B cell (primary cell): ENCODE measurements at regions not wholly inside any gene's neighbourhood (a gene's known extent, or its start where the extent isn't known, plus 50 kb on each side); places are given as distances from the start of the nearest gene placed in this dataset.

ENCODE experiments used
- ATAC-seq: fragments of 200-7000 bp; cut with Tn5 transposase; one replicate; pipeline ENCODE4 v1.10.0; 2021; ENCODE audit warnings: low read depth, mild to moderate bottlenecking, moderate number of reproducible peaks, moderate library complexity
- CTCF ChIA-PET: fragments of 350-600 bp; sonication (Branson Sonifier 250); formaldehyde crosslinking; loops from one replicate; lab custom pipeline; 2021; ENCODE audit warnings: antibody characterized with exemption, inconsistent platforms; lab: Charles Lee
- POLR2A ChIA-PET: fragments of 350-600 bp; sonication (Branson Sonifier 250); formaldehyde crosslinking; loops from one replicate; lab custom pipeline; 2021; ENCODE audit warnings: antibody characterized with exemption; lab: Charles Lee
- DNase-seq: peaks from one replicate; pipeline ENCODE4 v3.0.0; 2013
- H2AFZ ChIP-seq: 2 replicates; pipeline ENCODE4 v1.6.1; 2012; ENCODE audit warnings: mild to moderate bottlenecking, low read depth, low read length; ENCODE audit not compliant: insufficient read depth, poor library complexity, severe bottlenecking
- H3K27ac ChIP-seq, 2 donors: 1 replicate in 1 of 2; 2 replicates in 1 of 2; pipeline ENCODE4 v1.5.1; 2012 to 2013; ENCODE audit warnings: low read length in 2 of 2, mild to moderate bottlenecking in 2 of 2, moderate library complexity in 1 of 2
- H3K27me3 ChIP-seq, 4 experiments: fragments of 200-600 bp in 1 of 4; sonication (generic) in 1 of 4; replicated peaks in 1 of 4; 1 replicate in 2 of 4; 2 replicates in 2 of 4; pipeline versions ENCODE4 v1.6.1 to v1.7.0; 2013 to 2016; ENCODE audit warnings: low read length in 3 of 4, mild to moderate bottlenecking in 2 of 4, mixed read lengths in 1 of 4, moderate library complexity in 1 of 4; ENCODE audit not compliant: insufficient read depth in 4 of 4, control insufficient read depth in 3 of 4; ENCODE audit errors: control extremely low read depth in 1 of 4
- H3K36me3 ChIP-seq, 2 experiments: replicated peaks in 1 of 2; 1 replicate in 1 of 2; 2 replicates in 1 of 2; pipeline versions ENCODE4 v1.6.1 to v1.7.1; 2013; ENCODE audit warnings: low read length in 1 of 2; ENCODE audit not compliant: insufficient read depth in 2 of 2, control insufficient read depth in 1 of 2; ENCODE audit errors: control extremely low read depth in 1 of 2, extremely low read depth in 1 of 2
- H3K4me1 ChIP-seq, 2 donors: fragments of 200-600 bp in 1 of 2; sonication (generic) in 1 of 2; 1 replicate in 1 of 2; 2 replicates in 1 of 2; pipeline versions ENCODE4 v1.5.1 to v1.6.1; 2013 to 2017; ENCODE audit warnings: low read length in 2 of 2; ENCODE audit not compliant: control insufficient read depth in 2 of 2, insufficient read depth in 2 of 2
- H3K4me2 ChIP-seq: replicated peaks from 2 replicates; pipeline ENCODE3; 2012; ENCODE audit warnings: mild to moderate bottlenecking, low read depth, low read length; ENCODE audit not compliant: poor library complexity, severe bottlenecking
- H3K4me3 ChIP-seq, 5 experiments: fragments of 200-600 bp in 1 of 5; sonication (generic) in 1 of 5; 1 replicate in 3 of 5; 2 replicates in 2 of 5; pipeline versions ENCODE4 v1.5.1 to v1.7.0; 2011 to 2016; ENCODE audit warnings: low read length in 4 of 5, mild to moderate bottlenecking in 4 of 5, low read depth in 2 of 5, control low read depth in 1 of 5, moderate library complexity in 1 of 5; ENCODE audit not compliant: insufficient read depth in 1 of 5; ENCODE audit errors: control extremely low read depth in 1 of 5, extremely low read depth in 1 of 5
- H3K79me2 ChIP-seq: fragments of 200-600 bp; sonication (generic); one replicate; pipeline ENCODE4 v1.6.0; 2016; ENCODE audit warnings: low read length; ENCODE audit not compliant: control insufficient read depth, insufficient read depth
- H3K9ac ChIP-seq: fragments of 200-600 bp; sonication (generic); 2 replicates; pipeline ENCODE4 v1.6.1; 2017; ENCODE audit warnings: mild to moderate bottlenecking, low read length, moderate library complexity
- H3K9me3 ChIP-seq, 3 donors: one replicate each; pipeline versions ENCODE4 v1.6.1 to v1.7.1; 2013; ENCODE audit warnings: low read length in 2 of 3; ENCODE audit not compliant: control insufficient read depth in 2 of 3, insufficient read depth in 1 of 3; ENCODE audit errors: control extremely low read depth in 1 of 3
- H4K20me1 ChIP-seq: 2 replicates; pipeline ENCODE4 v1.6.0; 2012; ENCODE audit warnings: mild to moderate bottlenecking, low read length; ENCODE audit not compliant: insufficient read depth, control insufficient read depth, poor library complexity, severe bottlenecking
- H3K27ac Mint-ChIP-seq: one replicate; pipeline ENCODE4 v1.8.0; 2021; ENCODE audit warnings: mixed read lengths
- H3K27me3 Mint-ChIP-seq: one replicate; pipeline ENCODE4 v1.8.0; 2021; ENCODE audit warnings: mixed read lengths
- H3K4me1 Mint-ChIP-seq: one replicate; pipeline ENCODE4 v1.8.0; 2021; ENCODE audit warnings: mixed read lengths
- H3K4me3 Mint-ChIP-seq: one replicate; pipeline ENCODE4 v1.8.0; 2021; ENCODE audit warnings: mixed read lengths
- H3K9me3 Mint-ChIP-seq: one replicate; pipeline ENCODE4 v1.8.0; 2022; ENCODE audit warnings: mixed read lengths; ENCODE audit not compliant: insufficient read depth
- CTCF ChIP-seq: fragments of 200-600 bp; IDR thresholded peaks from one replicate; pipeline ENCODE4 v1.8.0; 2022; ENCODE audit warnings: antibody characterized with exemption, mild to moderate bottlenecking
- EZH2 ChIP-seq: IDR thresholded peaks from 2 replicates; pipeline ENCODE4 v1.6.1; 2012; ENCODE audit warnings: borderline replicate concordance, low read depth, mild to moderate bottlenecking, moderate library complexity, low read length; ENCODE audit not compliant: insufficient read depth, poor library complexity, severe bottlenecking
- WGBS: methylation state at CpG from one replicate; pipeline ENCODE4 v1.1.5; 2013; ENCODE audit warnings: missing lambda C conversion rate; ENCODE audit not compliant: insufficient coverage; 5-methylcytosine and 5-hydroxymethylcytosine counted together
- intact Hi-C: fragments of 100-400 bp; cut with micrococcal nuclease; formaldehyde crosslinking; loops from one replicate; pipeline ENCODE4 v1.10.0; 2022

DNA sequence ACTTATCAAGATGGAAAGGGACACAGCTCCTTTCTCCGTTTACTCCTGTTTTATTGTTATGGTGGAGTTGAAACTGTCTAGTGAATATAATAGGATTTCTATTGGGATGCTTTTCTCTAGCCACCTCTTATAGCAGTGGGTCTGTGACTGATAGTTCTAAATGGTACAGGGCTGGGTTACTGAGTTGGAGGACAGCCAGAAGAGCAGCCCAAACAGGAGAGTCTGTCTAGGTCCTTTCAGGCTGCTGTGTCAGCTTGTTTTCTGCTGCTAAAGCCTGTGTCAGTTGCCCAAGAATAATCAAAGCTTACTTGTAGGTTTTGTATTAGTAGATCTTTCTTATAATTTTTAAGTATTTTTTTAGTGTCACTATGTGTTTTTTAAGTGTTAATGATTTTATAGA, 356.0 kb upstream of the SEMA6A start:
- Histone ChIP-seq H3K9me3 (no peaks in the 10 kb centered on the region), H3K9ac (no peak overlapping the region), H3K4me3 (no peak overlapping the region), H3K27me3 (no peaks in the 10 kb centered on the region), H3K36me3 (no peaks in the 10 kb centered on the region), H4K20me1 (no peaks in the 10 kb centered on the region), H3K27ac (no peak overlapping the region), H3K4me2 (no peak overlapping the region), H3K4me1 (no peaks in the 10 kb centered on the region), H2AFZ (no peak overlapping the region), H3K79me2 (no peaks in the 10 kb centered on the region)
- Mint-ChIP-seq H3K4me1 (no peaks in the 10 kb centered on the region), H3K4me3 (no peak overlapping the region), H3K9me3 (no peaks in the 10 kb centered on the region), H3K27ac (no peak overlapping the region), H3K27me3 (no peaks in the 10 kb centered on the region)
- TF ChIP-seq CTCF = no peak
- TF ChIP-seq EZH2 = no peak
- intact Hi-C loops = no loop called here
- ChIA-PET POLR2A (no interaction called here), CTCF (no interaction called here)
- no peak for DNase-seq
- no peak for ATAC-seq
- WGBS = no CpG with 5 or more reads among the region's 1 CpG

DNA sequence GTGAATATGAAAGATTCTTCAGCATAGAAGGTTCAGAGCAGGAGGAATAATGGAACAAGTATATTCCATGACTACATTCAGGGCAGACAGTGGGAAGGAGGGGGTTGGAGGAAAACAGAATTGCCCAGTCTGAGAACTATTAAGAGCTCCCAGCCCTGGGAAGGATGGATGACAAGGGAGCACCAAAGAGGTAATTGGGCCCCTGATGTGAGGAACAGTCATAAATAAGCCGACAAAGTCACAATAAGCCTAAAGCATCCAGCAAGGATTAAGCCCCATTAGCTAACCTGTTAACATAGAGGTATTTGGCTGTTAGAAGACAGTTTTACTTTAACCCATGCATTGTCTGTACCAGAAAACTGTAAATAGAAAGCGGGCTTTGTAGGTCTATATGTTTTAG, 348.7 kb upstream of the SEMA6A start:
- Mint-ChIP-seq H3K4me3 (no peak overlapping the region), H3K9me3 (no peaks in the 10 kb centered on the region), H3K27me3 (no peaks in the 10 kb centered on the region), H3K4me1 (no peaks in the 10 kb centered on the region), H3K27ac (no peak overlapping the region)
- Histone ChIP-seq H3K4me1 (no peaks in the 10 kb centered on the region), H3K79me2 (no peaks in the 10 kb centered on the region), H3K4me3 (no peak overlapping the region), H3K4me2 (no peak overlapping the region), H2AFZ (no peak overlapping the region), H3K9me3 (no peaks in the 10 kb centered on the region), H3K27ac (no peak overlapping the region), H3K36me3 (no peaks in the 10 kb centered on the region), H3K27me3 (peaks cover 0 to 3% (median 0%) of the 10 kb centered on the region in 4 experiments), H3K9ac (no peak overlapping the region), H4K20me1 (no peaks in the 10 kb centered on the region)
- TF ChIP-seq EZH2 (no peak), CTCF (no peak)
- no CpG with 5 or more reads among the region's 2 CpGs for WGBS
- DNase-seq = no peak
- ChIA-PET POLR2A (no interaction called here), CTCF (interaction anchor here (1.0 kb wide), 1 partner anchor 10 kb away, joined by 3 read pairs; no protein-coding TSS in a partner anchor)
- intact Hi-C loops = no loop called here
- ATAC-seq = no peak
